RWPE1 (cell line): ENCODE measurements at regions not wholly inside any gene's neighbourhood (a gene's known extent, or its start where the extent isn't known, plus 50 kb on each side); places are given as distances from the start of the nearest gene placed in this dataset.

Source experiments
- CTCF ChIA-PET: fragments of 350-600 bp; sonication (Branson Sonifier 250); formaldehyde crosslinking; extraction: SDS; loops from one replicate; lab custom pipeline; 2021; lab: Yijun Ruan, JAX
- POLR2A ChIA-PET: fragments of 400-600 bp; formaldehyde crosslinking; extraction: SDS; loops from one replicate; lab custom pipeline; 2020; ENCODE audit warnings: antibody characterized with exemption; ENCODE audit not compliant: low non-redundant PET; lab: Yijun Ruan, JAX
- DNase-seq: peaks from one replicate; pipeline ENCODE4 v3.0.0; 2012; ENCODE audit warnings: low spot score
- H3K27ac ChIP-seq: fragments of 450-650 bp; 2 replicates; pipeline ENCODE4 v1.5.1; 2017
- TF ChIP-seq, protein P1 (sequence below): fragments of 450-650 bp; conservative IDR thresholded peaks from 2 replicates; pipeline ENCODE4 v1.5.1; 2017; ENCODE audit warnings: low read depth, mild to moderate bottlenecking

DNA sequence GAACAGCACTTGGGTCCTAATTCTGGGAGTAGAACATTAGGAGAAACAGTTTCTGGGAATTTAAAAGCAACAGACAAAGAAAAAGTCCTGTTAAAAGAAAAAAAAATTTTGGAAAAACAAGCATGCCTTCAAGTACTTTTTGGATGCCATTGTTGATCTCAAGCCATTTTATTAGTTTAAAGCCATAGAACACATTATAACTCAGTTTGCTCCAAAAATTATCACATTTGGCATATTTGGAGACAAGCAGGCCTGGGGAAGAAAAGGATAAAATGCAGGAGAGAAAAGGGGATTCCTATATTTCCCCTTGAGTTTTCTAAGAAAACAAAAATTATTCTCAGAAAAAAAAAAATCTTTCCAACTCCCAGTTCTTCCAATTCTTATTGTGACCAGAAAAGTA is 146.8 kb downstream of the TENT5C start:
- no peak for DNase-seq
- ChIA-PET CTCF (interaction anchor here (0.5 kb wide), 1 partner anchor 241 kb away, joined by 7 read pairs; no protein-coding TSS in a partner anchor), POLR2A (no interaction called here)
- TF ChIP-seq, protein P1, sequence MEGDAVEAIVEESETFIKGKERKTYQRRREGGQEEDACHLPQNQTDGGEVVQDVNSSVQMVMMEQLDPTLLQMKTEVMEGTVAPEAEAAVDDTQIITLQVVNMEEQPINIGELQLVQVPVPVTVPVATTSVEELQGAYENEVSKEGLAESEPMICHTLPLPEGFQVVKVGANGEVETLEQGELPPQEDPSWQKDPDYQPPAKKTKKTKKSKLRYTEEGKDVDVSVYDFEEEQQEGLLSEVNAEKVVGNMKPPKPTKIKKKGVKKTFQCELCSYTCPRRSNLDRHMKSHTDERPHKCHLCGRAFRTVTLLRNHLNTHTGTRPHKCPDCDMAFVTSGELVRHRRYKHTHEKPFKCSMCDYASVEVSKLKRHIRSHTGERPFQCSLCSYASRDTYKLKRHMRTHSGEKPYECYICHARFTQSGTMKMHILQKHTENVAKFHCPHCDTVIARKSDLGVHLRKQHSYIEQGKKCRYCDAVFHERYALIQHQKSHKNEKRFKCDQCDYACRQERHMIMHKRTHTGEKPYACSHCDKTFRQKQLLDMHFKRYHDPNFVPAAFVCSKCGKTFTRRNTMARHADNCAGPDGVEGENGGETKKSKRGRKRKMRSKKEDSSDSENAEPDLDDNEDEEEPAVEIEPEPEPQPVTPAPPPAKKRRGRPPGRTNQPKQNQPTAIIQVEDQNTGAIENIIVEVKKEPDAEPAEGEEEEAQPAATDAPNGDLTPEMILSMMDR, result no peak
- H3K27ac ChIP-seq, result no peak overlapping the region

DNA sequence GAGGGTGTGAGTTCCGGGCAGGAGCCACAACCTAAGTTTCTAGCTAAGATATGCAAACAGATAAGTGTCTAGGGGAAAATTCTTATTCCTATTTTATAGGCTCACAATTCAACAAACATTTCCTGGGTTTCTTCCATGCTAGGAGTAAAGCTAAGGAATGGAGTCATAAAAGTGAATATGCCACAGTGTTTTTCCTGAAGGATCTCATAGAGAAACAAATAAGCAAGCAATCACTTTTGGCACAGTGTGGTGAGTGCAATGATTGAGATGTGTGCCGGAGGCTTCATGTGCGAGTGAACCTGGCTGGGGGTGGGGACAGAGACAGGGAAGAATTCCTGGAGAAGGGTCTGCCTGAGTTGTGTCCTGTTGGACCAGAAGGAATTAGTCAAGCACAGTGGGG is 147.4 kb downstream of the TENT5C start:
- POLR2A ChIA-PET, result no interaction called here
- CTCF ChIA-PET, result interaction anchor here (0.7 to 2.1 kb wide), 4 partner anchors 7 to 208 kb away, joined by 3 to 7 read pairs (median 4); no protein-coding TSS in a partner anchor
- no peak for DNase-seq
- H3K27ac ChIP-seq, result no peak overlapping the region
- TF ChIP-seq, protein P1, result no peak

DNA sequence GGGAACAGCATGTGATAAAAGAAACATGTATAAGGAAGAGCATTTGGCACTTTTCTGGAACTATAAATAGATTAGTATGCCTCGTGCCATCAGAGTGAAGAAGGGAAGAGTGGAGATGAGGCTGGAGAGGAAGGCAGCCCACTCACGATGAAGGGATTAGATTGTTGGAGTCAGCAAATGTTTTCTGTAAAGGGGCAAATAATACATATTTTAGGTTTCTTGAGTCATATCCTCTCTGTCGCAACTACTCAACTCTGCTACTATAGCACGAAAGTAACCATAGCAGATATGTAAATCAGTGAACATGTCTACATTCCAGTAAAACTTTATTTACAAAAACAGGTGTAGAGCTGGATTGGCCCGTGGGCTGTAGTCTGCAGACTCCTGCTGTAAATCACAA is 147.8 kb downstream of the TENT5C start:
- TF ChIP-seq, protein P1, result no peak
- CTCF ChIA-PET, result interaction anchor here (0.6 to 2.1 kb wide), 26 partner anchors 8 to 598 kb away, joined by 3 to 9 read pairs (median 3); partner anchors contain the start of gene TENT5C
- POLR2A ChIA-PET, result no interaction called here
- no peak for DNase-seq
- no peak overlapping the region for H3K27ac ChIP-seq

DNA sequence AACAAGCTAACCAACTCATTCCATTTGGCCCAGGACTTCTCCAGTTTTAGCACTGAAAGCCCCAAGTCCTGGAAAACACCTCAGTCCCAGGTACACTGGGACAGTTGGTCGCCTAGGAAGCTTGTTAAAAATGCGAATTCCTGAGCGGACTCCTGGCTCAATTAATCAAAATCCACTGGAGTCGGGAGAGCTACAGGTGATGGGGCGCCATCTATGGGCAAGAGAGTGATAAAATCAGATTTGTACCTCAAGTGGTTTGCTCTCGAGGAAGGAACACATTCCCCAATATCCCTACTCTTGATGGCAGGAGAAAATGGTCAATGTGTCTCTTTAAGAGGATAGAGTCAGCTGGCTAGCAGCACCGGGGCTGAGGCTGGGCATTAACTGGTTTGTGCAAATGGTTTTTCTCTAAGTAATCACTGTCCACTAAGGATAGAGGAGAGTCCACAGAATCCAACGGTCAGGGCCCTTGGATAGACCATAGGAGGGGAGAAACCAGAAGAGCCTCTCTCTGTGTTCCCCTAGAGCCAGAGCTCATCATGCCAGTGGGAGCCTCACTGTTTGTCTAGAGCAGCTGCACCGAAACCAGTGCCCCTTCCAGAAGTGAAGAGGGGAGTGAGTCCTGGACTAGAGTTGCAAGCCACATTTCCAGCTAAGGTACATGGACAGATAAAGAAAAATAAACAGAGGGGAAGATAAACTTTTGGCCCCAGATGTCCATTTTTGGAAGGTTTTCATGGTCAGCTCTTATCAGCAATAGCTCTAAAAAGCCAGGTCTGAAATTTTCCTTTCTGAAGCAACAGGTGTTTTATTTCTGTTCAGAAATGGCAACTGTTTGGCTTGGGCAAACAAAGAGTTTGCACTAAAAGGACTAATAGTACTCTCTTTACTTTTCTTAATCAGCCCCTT is 148.5 kb downstream of the TENT5C start:
- peak; percentile 68 for DNase-seq
- TF ChIP-seq, protein P1, result peak; percentile 73
- ChIA-PET CTCF (interaction anchor here (0.6 to 2.1 kb wide), 35 partner anchors 8 to 603 kb away, joined by 3 to 9 read pairs (median 3); partner anchors contain the start of gene TENT5C), POLR2A (no interaction called here)
- no peak overlapping the region for H3K27ac ChIP-seq

DNA sequence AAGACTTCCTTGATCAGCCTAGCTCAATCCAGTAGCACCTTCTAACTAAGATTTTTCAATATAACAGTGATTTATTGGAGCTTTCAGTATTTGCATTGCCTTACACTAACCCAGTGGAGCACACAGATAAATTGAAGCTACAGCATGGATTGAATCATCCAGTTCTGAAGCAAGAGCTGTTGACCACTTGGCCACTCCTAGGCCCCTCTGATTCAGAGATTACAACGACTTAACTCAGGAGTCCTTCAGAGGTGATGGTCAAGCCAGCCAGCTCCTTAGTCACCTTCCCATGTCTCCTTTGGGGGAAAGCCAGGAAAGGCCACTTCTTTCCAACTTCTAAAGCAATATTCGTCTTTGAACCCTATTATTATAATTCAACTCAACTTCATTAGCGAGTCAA is 151.8 kb downstream of the TENT5C start:
- TF ChIP-seq, protein P1, result no peak
- no peak for DNase-seq
- no peak overlapping the region for H3K27ac ChIP-seq
- ChIA-PET CTCF (interaction anchor here (0.7 to 1.7 kb wide), 7 partner anchors 17 to 312 kb away, joined by 3 to 6 read pairs (median 4); no protein-coding TSS in a partner anchor), POLR2A (no interaction called here)

DNA sequence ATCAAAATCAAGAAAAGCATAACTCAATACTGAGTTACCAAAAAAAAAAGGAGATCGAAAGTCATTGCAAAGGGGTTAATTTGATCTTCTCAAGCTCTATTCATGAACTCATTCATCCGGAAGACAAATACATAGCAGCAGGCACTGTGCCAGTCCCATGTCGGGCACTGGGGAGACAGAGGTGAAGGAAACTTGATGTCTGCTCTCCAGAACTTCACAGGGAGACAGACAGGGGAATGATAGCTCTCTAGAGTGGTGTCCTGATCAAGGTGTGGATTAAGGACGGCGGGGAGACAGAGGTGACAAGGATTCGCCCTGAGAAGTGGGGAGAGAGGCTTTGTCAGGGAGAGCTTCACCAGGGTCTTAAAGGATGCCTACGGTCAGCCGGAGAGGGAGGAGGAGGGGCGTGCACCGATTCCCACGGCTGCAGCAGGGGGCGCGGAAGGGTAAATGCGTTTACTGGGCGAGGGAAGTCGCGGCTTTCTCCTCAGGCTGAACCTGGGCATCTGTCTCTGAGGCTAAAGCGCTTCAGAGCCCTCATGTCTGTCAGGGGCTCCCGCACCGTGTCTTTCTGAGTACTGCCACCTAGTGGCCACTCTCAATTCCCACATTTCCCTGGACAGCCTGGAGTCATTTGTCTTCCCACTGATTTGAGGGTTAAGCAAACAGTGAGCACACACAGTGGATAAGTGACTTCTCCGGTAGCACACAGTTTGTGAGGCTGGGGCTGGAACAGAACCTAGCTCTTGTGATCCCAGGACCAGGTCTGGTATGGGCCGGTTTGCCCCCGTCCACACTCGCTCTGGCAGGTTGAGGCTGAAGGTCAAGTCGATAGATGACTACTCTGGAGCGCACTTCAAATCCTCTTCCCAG is 152.8 kb downstream of the TENT5C start:
- CTCF ChIA-PET, result interaction anchor here (0.6 to 1.7 kb wide), 13 partner anchors 8 to 313 kb away, joined by 3 to 7 read pairs (median 4); no protein-coding TSS in a partner anchor
- DNase-seq, result peak; percentile 76
- TF ChIP-seq, protein P1, result peak; percentile 84
- no peak overlapping the region for H3K27ac ChIP-seq
- POLR2A ChIA-PET, result no interaction called here
